Activated B cell treated with CpG ODN at 0.5 μM for 24 hours (primary cell): ENCODE measurements at regions not wholly inside any gene's neighbourhood (a gene's known extent, or its start where the extent isn't known, plus 50 kb on each side); places are given as distances from the start of the nearest gene placed in this dataset.

Experiments used
- ATAC-seq: fragments of 200-7000 bp; cut with Tn5 transposase; one replicate; pipeline ENCODE4 v1.10.0; 2021; ENCODE audit warnings: low read depth, mild to moderate bottlenecking, moderate library complexity
- CTCF ChIA-PET: fragments of 350-600 bp; sonication (Branson Sonifier 250); formaldehyde crosslinking; loops from one replicate; lab custom pipeline; 2021; ENCODE audit warnings: antibody characterized with exemption; lab: Charles Lee
- POLR2A ChIA-PET: fragments of 350-600 bp; sonication (Branson Sonifier 250); formaldehyde crosslinking; loops from one replicate; lab custom pipeline; 2021; ENCODE audit warnings: antibody characterized with exemption; lab: Charles Lee
- DNase-seq: peaks from one replicate; pipeline ENCODE4 v3.0.0; 2022
- H3K27ac Mint-ChIP-seq: one replicate; pipeline ENCODE4 v1.8.0; 2020; ENCODE audit warnings: mixed read lengths
- H3K27me3 Mint-ChIP-seq: one replicate; pipeline ENCODE4 v1.8.0; 2021; ENCODE audit warnings: mixed read lengths
- H3K36me3 Mint-ChIP-seq: one replicate; pipeline ENCODE4 v1.8.0; 2021; ENCODE audit warnings: low read depth, mixed read lengths
- H3K4me1 Mint-ChIP-seq: one replicate; pipeline ENCODE4 v1.8.0; 2021; ENCODE audit warnings: mixed read lengths
- H3K4me3 Mint-ChIP-seq: one replicate; pipeline ENCODE4 v1.8.0; 2020; ENCODE audit warnings: mild to moderate bottlenecking, mixed read lengths
- H3K9me3 Mint-ChIP-seq: one replicate; pipeline ENCODE4 v1.8.0; 2020; ENCODE audit warnings: mixed read lengths
- intact Hi-C: fragments of 100-400 bp; cut with micrococcal nuclease; formaldehyde crosslinking; loops from one replicate; pipeline ENCODE4 v1.15.1; 2024
- TF ChIP-seq, protein P1 (sequence below): fragments of 200-600 bp; IDR thresholded peaks from one replicate; pipeline ENCODE4 v1.8.0; 2022; ENCODE audit warnings: antibody characterized with exemption, mild to moderate bottlenecking

DNA sequence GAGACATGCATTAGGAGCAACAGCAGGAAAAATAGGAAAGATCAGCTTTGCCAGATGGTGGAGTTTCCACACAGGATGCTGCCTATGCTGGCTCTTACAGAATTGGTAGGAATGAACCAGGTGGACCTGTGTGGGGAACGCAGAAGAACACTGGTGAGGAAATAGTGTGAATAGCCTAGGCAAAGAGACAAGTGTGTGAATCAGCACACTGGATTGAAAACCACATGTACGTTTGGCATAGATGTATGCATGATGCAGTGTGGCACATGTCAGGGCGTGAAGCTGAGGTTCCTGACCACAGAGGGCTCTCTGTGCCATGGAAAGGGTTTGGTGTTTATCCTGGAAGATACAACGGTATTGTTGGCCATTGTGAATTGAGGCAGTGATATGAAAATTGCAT, 156.5 kb upstream of the SLC10A2 start:
- POLR2A ChIA-PET, result no interaction called here
- no peak overlapping the region for H3K4me3 Mint-ChIP-seq

DNA sequence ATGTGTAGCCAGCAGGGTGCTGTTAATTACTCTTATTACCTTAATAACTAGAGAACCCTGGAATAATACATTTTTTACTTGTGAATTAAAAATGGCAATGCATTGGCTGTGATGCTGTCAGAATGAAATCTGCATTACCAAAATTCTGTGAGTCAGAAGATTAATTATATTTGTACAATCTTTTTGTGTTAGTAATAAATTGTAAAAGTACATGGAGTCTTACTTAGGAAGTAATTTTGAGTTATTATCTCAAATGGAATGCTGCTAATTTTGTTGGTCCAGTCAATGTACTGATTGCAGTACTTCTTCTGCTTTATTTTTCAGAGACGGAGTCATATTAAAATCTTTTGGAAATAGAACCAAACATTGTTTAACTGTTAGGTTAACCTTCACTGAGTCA, 152.0 kb upstream of the SLC10A2 start:
- CTCF ChIA-PET, result no interaction called here
- no peaks in the 10 kb centered on the region for H3K27me3 Mint-ChIP-seq
- POLR2A ChIA-PET, result no interaction called here
- TF ChIP-seq, protein P1, sequence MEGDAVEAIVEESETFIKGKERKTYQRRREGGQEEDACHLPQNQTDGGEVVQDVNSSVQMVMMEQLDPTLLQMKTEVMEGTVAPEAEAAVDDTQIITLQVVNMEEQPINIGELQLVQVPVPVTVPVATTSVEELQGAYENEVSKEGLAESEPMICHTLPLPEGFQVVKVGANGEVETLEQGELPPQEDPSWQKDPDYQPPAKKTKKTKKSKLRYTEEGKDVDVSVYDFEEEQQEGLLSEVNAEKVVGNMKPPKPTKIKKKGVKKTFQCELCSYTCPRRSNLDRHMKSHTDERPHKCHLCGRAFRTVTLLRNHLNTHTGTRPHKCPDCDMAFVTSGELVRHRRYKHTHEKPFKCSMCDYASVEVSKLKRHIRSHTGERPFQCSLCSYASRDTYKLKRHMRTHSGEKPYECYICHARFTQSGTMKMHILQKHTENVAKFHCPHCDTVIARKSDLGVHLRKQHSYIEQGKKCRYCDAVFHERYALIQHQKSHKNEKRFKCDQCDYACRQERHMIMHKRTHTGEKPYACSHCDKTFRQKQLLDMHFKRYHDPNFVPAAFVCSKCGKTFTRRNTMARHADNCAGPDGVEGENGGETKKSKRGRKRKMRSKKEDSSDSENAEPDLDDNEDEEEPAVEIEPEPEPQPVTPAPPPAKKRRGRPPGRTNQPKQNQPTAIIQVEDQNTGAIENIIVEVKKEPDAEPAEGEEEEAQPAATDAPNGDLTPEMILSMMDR, result no peak
- no peaks in the 10 kb centered on the region for H3K4me1 Mint-ChIP-seq
- intact Hi-C loops, result no loop called here
- H3K27ac Mint-ChIP-seq, result no peak overlapping the region
- H3K9me3 Mint-ChIP-seq, result no peaks in the 10 kb centered on the region
- DNase-seq, result no peak
- H3K36me3 Mint-ChIP-seq, result no peaks in the 10 kb centered on the region
- H3K4me3 Mint-ChIP-seq, result no peak overlapping the region
- no peak for ATAC-seq

More for the DNA sequence above, 156.5 kb upstream of the SLC10A2 start:
- ATAC-seq (no peak), DNase-seq (no peak)
- CTCF ChIA-PET, result no interaction called here
- no peaks in the 10 kb centered on the region for H3K36me3 Mint-ChIP-seq
- TF ChIP-seq, protein P1, result no peak
- no peak overlapping the region for H3K27ac Mint-ChIP-seq
- H3K27me3 Mint-ChIP-seq, result no peaks in the 10 kb centered on the region
- H3K4me1 Mint-ChIP-seq, result no peaks in the 10 kb centered on the region
- no peaks in the 10 kb centered on the region for H3K9me3 Mint-ChIP-seq
- intact Hi-C loops, result no loop called here

DNA sequence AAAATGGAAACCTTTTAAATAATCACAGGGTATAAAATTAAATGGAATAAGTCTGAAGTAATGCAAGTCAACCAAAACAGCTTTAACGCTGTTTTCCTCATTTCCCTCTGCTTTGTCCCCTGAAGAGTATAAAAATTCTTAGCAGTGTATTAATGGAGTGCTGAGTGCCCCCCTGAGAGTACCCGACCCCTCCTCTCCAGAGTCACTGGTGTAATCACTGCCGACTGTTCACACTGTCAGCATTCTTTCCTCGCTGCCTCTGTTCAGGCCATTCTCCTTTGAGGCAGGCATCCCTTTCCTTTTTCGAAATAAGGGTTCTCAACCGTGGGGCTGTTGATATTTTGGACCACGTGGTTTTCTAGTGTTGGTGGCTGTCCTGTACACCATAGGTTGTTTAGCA, 146.9 kb upstream of the SLC10A2 start:
- no peak for DNase-seq
- intact Hi-C loops, result no loop called here
- Mint-ChIP-seq H3K9me3 (no peaks in the 10 kb centered on the region), H3K4me3 (no peak overlapping the region), H3K36me3 (no peaks in the 10 kb centered on the region), H3K4me1 (no peaks in the 10 kb centered on the region), H3K27ac (no peak overlapping the region), H3K27me3 (no peaks in the 10 kb centered on the region)
- TF ChIP-seq, protein P1, result no peak
- ATAC-seq, result no peak
- ChIA-PET CTCF (no interaction called here), POLR2A (no interaction called here)

DNA sequence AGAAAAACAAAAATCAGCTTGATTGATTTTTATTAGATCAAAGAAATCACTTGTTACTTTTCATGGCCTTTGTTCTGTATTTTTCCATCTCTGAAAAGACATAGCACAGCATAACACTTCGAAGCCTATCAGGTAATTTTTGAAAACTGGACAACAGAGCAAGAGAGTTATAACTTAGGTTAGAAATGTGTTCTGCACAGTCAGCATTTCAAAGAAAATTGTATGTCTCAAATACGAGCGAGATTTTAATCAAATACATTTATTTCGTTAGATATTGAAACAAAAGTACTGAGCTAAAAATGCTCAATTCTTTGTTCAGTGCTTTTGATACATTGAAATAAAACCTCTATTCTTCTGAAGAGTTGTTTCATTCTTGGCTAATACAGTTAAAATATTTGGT, 144.1 kb upstream of the SLC10A2 start:
- no peaks in the 10 kb centered on the region for H3K27me3 Mint-ChIP-seq
- TF ChIP-seq, protein P1, result no peak
- intact Hi-C loops, result no loop called here
- H3K27ac Mint-ChIP-seq, result no peak overlapping the region
- ChIA-PET CTCF (no interaction called here), POLR2A (no interaction called here)
- no peaks in the 10 kb centered on the region for H3K9me3 Mint-ChIP-seq
- DNase-seq (no peak), ATAC-seq (no peak)
- no peaks in the 10 kb centered on the region for H3K4me1 Mint-ChIP-seq
- H3K4me3 Mint-ChIP-seq, result no peak overlapping the region
- H3K36me3 Mint-ChIP-seq, result no peaks in the 10 kb centered on the region

DNA sequence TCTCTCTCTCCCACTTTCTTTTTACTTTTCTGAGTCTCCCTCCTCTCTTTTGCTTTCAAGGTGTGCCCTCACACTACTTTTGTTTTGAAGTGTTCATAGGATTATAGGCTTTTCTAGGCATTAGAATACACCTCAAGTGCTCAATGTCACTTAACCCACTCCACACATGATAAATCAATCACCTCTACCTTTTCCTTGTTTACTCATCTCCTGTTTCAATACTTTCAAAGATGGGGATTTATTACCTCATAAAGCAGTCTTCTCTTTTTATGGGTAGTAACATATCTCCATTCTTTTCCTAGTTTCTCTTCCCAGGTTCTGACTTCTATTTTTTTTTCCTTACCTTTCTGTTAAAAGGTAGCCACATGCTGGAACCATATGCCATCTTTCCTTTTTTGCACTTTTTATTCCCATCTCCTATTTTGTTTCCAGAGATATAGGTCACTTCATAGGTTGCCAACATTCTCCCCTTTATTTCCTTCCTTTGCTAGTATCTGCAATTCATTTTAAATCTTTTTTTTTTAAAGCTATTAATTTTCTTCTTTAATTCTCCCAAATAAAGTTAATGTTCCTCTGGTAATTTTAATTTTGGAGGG, 137.6 kb upstream of the SLC10A2 start:
- Mint-ChIP-seq H3K27ac (no peak overlapping the region), H3K9me3 (peaks cover 10% of the 10 kb centered on the region), H3K27me3 (no peaks in the 10 kb centered on the region), H3K4me1 (no peaks in the 10 kb centered on the region), H3K4me3 (no peak overlapping the region), H3K36me3 (no peaks in the 10 kb centered on the region)
- intact Hi-C loops, result no loop called here
- ChIA-PET CTCF (no interaction called here), POLR2A (no interaction called here)
- DNase-seq (no peak), ATAC-seq (no peak)
- TF ChIP-seq, protein P1, result no peak
